ENCODE measurements at regions not wholly inside any gene's neighbourhood (a gene's known extent, or its start where the extent isn't known, plus 50 kb on each side); places are given as distances from the start of the nearest gene placed in this dataset.
A peak's percentile ranks its signal among the peaks of the same experiment; 100 is the strongest.
"Not testable (repeated sequence)": the region's sequence is repeated elsewhere in the genome, so short reads cannot be mapped to it uniquely, and the experiment has no call there.

DNA sequence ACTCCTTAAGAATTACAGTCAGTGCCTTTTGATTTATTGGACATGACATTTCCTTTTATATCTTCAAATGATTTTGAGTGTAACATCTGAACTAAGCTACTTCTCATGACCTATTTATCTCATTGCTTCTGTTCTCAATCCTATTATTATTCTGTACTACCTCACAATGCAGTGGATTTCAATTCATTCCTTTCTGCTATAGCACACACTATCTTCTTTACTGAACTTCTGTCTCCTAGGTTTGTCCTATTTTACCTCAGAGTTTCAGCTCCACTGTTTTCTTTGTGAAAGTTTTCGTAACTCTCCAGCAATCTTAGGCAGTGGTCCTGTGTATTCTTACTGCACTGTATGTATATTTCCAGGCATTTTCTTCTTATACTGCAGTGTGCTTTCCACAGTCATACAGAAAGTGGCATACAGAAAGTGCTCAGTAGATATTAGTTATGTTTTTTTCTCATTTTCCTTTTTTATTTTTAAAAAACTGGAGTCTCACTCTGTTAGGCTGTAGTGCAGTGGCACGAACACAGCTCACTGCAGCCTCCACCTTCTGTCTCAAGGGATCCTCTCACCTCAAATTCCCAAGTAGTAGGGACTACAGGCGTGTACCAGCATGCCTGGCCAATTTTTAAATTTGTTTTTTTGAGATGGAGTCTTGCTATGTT lies 368.6 kb upstream of the RGS6 start:
- no peak for DNase-seq (ENCODE audit: low read depth)
- no peak overlapping the region for H3K4me3 ChIP-seq (ENCODE audit: control insufficient read depth, low read depth, low read length)
- TF ChIP-seq, protein P1, sequence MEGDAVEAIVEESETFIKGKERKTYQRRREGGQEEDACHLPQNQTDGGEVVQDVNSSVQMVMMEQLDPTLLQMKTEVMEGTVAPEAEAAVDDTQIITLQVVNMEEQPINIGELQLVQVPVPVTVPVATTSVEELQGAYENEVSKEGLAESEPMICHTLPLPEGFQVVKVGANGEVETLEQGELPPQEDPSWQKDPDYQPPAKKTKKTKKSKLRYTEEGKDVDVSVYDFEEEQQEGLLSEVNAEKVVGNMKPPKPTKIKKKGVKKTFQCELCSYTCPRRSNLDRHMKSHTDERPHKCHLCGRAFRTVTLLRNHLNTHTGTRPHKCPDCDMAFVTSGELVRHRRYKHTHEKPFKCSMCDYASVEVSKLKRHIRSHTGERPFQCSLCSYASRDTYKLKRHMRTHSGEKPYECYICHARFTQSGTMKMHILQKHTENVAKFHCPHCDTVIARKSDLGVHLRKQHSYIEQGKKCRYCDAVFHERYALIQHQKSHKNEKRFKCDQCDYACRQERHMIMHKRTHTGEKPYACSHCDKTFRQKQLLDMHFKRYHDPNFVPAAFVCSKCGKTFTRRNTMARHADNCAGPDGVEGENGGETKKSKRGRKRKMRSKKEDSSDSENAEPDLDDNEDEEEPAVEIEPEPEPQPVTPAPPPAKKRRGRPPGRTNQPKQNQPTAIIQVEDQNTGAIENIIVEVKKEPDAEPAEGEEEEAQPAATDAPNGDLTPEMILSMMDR (conservative IDR thresholded peaks at IDR 0.05; ENCODE audit: control insufficient read depth, insufficient read depth, low read depth, low read length), result no peak

DNA sequence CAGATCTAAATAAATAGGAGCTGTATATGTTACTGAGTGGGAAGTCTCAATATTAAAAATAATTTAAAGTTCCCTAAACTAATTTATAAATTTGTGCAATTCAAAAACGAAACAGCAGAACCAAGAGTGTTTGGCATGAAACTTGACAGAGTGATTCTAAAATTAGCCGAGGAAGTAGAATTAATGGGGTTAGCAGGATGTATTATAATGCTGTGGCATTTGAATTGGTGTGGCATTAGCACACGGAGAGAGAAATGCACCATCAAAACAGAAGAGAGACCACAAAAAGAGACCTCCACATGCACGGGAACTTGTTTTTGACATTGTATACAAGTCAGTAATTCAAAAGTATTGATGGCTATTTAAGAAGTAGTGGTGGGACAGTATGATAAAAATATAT lies 366.0 kb upstream of the RGS6 start:
- TF ChIP-seq, protein P1 (conservative IDR thresholded peaks at IDR 0.05; ENCODE audit: control insufficient read depth, insufficient read depth, low read depth, low read length), result no peak
- DNase-seq (ENCODE audit: low read depth), result no peak
- H3K4me3 ChIP-seq (ENCODE audit: control insufficient read depth, low read depth, low read length), result no peak overlapping the region

DNA sequence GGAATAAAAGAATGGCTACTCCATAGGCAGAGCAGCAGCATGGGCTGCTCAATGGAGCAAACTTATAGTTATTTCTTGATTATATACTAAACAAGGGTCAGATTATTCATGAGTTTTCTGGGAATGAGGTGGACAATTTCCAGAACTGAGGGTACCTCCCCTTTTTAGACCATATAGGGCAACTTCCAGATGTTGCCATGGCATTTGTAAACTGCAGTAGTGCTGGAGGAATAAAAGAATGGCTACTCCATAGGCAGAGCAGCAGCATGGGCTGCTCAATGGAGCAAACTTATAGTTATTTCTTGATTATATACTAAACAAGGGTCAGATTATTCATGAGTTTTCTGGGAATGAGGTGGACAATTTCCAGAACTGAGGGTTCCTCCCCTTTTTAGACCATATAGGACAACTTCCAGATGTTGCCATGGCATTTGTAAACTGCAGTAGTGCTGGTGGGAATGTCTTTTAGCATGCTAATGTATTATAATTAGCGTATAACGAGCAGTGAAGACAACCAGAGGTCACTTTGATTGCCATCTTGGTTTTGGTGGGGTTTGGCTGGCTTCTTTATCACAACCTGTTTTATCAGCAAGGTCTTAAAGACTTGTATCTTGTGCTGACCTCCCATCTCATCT lies 364.6 kb upstream of the RGS6 start:
- H3K4me3 ChIP-seq (ENCODE audit: control insufficient read depth, low read depth, low read length), result not testable (repeated sequence)
- DNase-seq (ENCODE audit: low read depth), result peak; percentile 13

DNA sequence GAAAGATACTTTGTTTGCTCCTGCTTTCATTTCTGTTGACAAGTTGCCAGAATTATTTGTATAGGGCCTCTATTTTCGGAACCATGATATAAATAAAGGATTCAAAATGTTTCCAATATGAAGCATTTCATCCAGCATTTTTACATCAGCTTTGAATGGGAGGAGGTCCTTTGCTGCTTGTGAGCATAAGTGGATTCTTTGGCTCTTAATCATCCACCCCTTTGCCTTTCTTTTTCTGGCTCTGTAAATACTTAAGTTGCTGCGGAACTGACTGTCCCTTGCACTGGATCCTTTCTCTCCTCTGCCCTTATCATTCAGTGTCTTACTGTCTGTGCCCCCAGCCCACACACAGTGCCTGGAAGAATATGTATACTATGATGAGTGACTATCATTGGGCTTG lies 357.3 kb upstream of the RGS6 start:
- TF ChIP-seq, protein P1 (conservative IDR thresholded peaks at IDR 0.05; ENCODE audit: control insufficient read depth, insufficient read depth, low read depth, low read length), result no peak
- DNase-seq (ENCODE audit: low read depth), result peak; percentile 74
- H3K4me3 ChIP-seq (ENCODE audit: control insufficient read depth, low read depth, low read length), result no peak overlapping the region

DNA sequence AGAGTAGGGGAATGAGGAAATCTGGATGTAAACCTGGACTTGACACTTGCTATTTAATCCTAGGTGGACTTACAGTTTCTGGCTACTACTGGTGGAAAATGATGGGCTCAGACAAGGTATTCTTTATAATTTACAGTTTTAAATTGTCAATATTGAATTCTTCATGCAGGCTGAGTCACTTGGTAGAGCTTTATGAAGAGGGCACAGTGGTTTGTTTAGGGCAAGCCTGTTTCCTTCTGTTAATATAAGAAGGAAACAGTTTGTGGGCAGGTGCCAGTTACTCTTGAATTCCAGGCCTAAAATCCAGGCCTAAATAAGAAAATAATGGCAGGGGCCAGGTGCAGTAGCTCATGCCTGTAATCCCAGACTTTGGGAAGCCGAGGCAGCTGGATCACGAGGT lies 355.8 kb upstream of the RGS6 start:
- TF ChIP-seq, protein P1 (conservative IDR thresholded peaks at IDR 0.05; ENCODE audit: control insufficient read depth, insufficient read depth, low read depth, low read length), result no peak
- H3K4me3 ChIP-seq (ENCODE audit: control insufficient read depth, low read depth, low read length), result no peak overlapping the region
- no peak for DNase-seq (ENCODE audit: low read depth)

DNA sequence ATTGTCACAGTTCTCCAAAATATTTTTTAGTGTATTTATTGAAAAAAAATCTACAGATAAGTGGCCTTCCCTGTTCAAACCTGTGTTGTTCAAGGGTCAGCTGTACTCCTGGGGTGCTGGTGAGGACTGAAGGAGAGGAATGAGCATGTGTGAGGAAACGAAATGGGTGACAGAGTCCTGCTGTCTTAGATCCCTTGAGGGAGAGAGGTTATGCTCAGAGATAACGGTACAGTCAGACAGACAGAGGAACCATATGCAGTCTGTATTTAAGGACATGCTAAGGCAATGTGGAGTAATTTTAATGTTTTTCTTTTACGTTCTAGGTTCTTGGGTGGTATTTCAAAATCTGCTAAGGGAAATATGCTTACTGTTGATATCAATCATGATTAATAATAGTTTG lies 352.9 kb upstream of the RGS6 start:
- TF ChIP-seq, protein P1 (conservative IDR thresholded peaks at IDR 0.05; ENCODE audit: control insufficient read depth, insufficient read depth, low read depth, low read length), result no peak
- no peak overlapping the region for H3K4me3 ChIP-seq (ENCODE audit: control insufficient read depth, low read depth, low read length)
- no peak for DNase-seq (ENCODE audit: low read depth)

DNA sequence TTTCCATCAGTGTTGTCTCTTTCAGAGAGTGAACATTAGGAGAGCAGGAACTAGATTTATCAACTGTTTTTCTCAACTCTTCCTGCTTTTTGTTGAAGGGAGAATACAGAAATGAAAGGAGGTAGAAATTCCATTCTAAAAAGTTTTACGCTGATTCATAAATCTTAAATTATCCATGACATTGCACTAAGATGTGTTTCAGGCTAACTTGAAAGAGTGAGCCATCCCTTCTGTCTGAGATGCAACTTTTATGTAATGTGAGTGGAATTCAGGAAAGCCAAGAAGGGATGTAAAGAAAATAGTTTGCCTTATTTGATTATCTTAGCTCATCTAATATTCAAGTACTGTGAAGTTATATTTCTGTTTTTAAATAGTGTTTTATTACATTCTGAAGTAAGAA lies 349.5 kb upstream of the RGS6 start:
- H3K4me3 ChIP-seq (ENCODE audit: control insufficient read depth, low read depth, low read length), result no peak overlapping the region
- peak; percentile 57 for DNase-seq (ENCODE audit: low read depth)
- TF ChIP-seq, protein P1 (conservative IDR thresholded peaks at IDR 0.05; ENCODE audit: control insufficient read depth, insufficient read depth, low read depth, low read length), result no peak

Measured in fibroblast of mammary gland (primary cell).